ENCODE measurements at regions not wholly inside any gene's neighbourhood (a gene's known extent, or its start where the extent isn't known, plus 50 kb on each side); places are given as distances from the start of the nearest gene placed in this dataset.

- no TSS peak for BruUV-seq (replicated peaks)
- no peak overlapping the region for H3K4me3 ChIP-seq
- ChIA-PET CTCF (no interaction called here), RAD21 (ENCODE audit: unreplicated experiment) (no interaction called here), SMC1A (ENCODE audit: uncharacterized antibody, unreplicated experiment) (interaction anchor here (0.6 to 0.9 kb wide), 3 partner anchors 18 to 99 kb away, joined by 3 to 4 read pairs (median 4); no protein-coding TSS in a partner anchor), POLR2A (no interaction called here)
- no peaks in the 10 kb centered on the region; the same call in 2 of the 3 replicates for H3K9me3 ChIP-seq (replicated peaks; ENCODE audit: control insufficient read depth, insufficient read depth, low read length)
- no peak for ATAC-seq
- H2AFZ ChIP-seq (ENCODE audit: control insufficient read depth, low read depth, low read length): no peak overlapping the region
- FAIRE-seq: no peak
- no peaks in the 10 kb centered on the region for H3K27me3 ChIP-seq (replicated peaks in 1 of 2; ENCODE audit: control insufficient read depth in 2 of 2, insufficient read depth in 2 of 2, low read length in 1 of 2)
- no peak for DNase-seq (ENCODE audit: low read depth, low spot score)
- H3K9ac ChIP-seq (ENCODE audit: control insufficient read depth, insufficient read depth, low read length): no peak overlapping the region
- H3K79me2 ChIP-seq (ENCODE audit: control insufficient read depth, insufficient read depth, low read length): no peaks in the 10 kb centered on the region
- no peak overlapping the region for H3K4me2 ChIP-seq (ENCODE audit: control insufficient read depth, insufficient read depth)
- in situ Hi-C loops (cut with MboI): no loop called here
- H3K36me3 ChIP-seq (ENCODE audit: control insufficient read depth in 2 of 2, insufficient read depth in 2 of 2, low read length in 1 of 2): no peaks in the 10 kb centered on the region
- TF ChIP-seq PML (IDR thresholded peaks at IDR 0.05; ENCODE audit: low read length) (no peak), ASH2L (IDR thresholded peaks at IDR 0.05; ENCODE audit: borderline replicate concordance, low read depth) (no peak), FOXK2 (IDR thresholded peaks at IDR 0.05) (no peak), BCL11A (IDR thresholded peaks at IDR 0.05; ENCODE audit: low read depth, low read length) (no peak), NR2F1 (conservative IDR thresholded peaks at IDR 0.05) (no peak), RCOR1 (conservative IDR thresholded peaks at IDR 0.05; ENCODE audit: low read depth, low read length) (no peak), SMAD5 (IDR thresholded peaks at IDR 0.05; ENCODE audit: low read depth) (no peak), FOXM1 (IDR thresholded peaks at IDR 0.05; ENCODE audit: low read depth, low read length) (no peak), ZNF207 (IDR thresholded peaks at IDR 0.05; ENCODE audit: borderline replicate concordance) (no peak), CEBPB (IDR thresholded peaks at IDR 0.05; ENCODE audit: borderline replicate concordance in 1 of 2, low read depth in 2 of 2, low read length in 2 of 2) (no peak)
- no peak overlapping the region for H3K27ac ChIP-seq (ENCODE audit: control insufficient read depth, insufficient read depth)
- H3K4me1 ChIP-seq (ENCODE audit: control insufficient read depth, insufficient read depth, low read length): no peaks in the 10 kb centered on the region
- intact Hi-C loops (cut with micrococcal nuclease; ENCODE audit: unreplicated experiment): no loop called here
- H4K20me1 ChIP-seq (ENCODE audit: control insufficient read depth, insufficient read depth): no peaks in the 10 kb centered on the region
Measured at GRCh38 chr4:158999166-158999682, 103.7 kb upstream of the RAPGEF2 start.

GRCh38 chr4:158999849-159000248 is 103.0 kb upstream of the RAPGEF2 start:
- POLR2A ChIA-PET: no interaction called here
- BruUV-seq (replicated peaks): no TSS peak
- TF ChIP-seq NBN (IDR thresholded peaks at IDR 0.05): no peak
- no peak for TF ChIP-seq ZBTB33 (IDR thresholded peaks at IDR 0.05)
- TF ChIP-seq ATF7 (IDR thresholded peaks at IDR 0.05; ENCODE audit: low read depth): no peak
- no peak for TF ChIP-seq MYC (IDR thresholded peaks at IDR 0.05; ENCODE audit: insufficient read depth, insufficient read length, insufficient replicate concordance, low read length, severe bottlenecking)
- TF ChIP-seq FOXK2 (IDR thresholded peaks at IDR 0.05): no peak
- no peak for TF ChIP-seq WRNIP1 (IDR thresholded peaks at IDR 0.05; ENCODE audit: borderline replicate concordance, low read depth, low read length)
- no peak for TF ChIP-seq YBX1 (IDR thresholded peaks at IDR 0.05)
- TF ChIP-seq NR2F1 (conservative IDR thresholded peaks at IDR 0.05): no peak
- no peak for TF ChIP-seq SRF (IDR thresholded peaks at IDR 0.05; ENCODE audit: low read depth in 2 of 2, low read length in 2 of 2)
- TF ChIP-seq CHD4 (IDR thresholded peaks at IDR 0.05): no peak
- no peak for TF ChIP-seq TCF3 (IDR thresholded peaks at IDR 0.05; ENCODE audit: borderline replicate concordance, insufficient read depth, low read depth, low read length)
- TF ChIP-seq MTA3 (IDR thresholded peaks at IDR 0.05; ENCODE audit: borderline replicate concordance, low read length): no peak

More at GRCh38 chr4:158999849-159000248, 103.0 kb upstream of the RAPGEF2 start:
- no peak overlapping the region for H3K4me3 ChIP-seq
- FAIRE-seq: no peak
- H3K27me3 ChIP-seq (replicated peaks in 1 of 2; ENCODE audit: control insufficient read depth in 2 of 2, insufficient read depth in 2 of 2, low read length in 1 of 2): no peaks in the 10 kb centered on the region
- no peak overlapping the region for H3K9ac ChIP-seq (ENCODE audit: control insufficient read depth, insufficient read depth, low read length)
- intact Hi-C loops (cut with micrococcal nuclease; ENCODE audit: unreplicated experiment): no loop called here
- no peak overlapping the region for H2AFZ ChIP-seq (ENCODE audit: control insufficient read depth, low read depth, low read length)
- ATAC-seq: no peak
- H3K36me3 ChIP-seq (ENCODE audit: control insufficient read depth in 2 of 2, insufficient read depth in 2 of 2, low read length in 1 of 2): no peaks in the 10 kb centered on the region
- RAD21 ChIA-PET (ENCODE audit: unreplicated experiment): no interaction called here
- DNase-seq (ENCODE audit: low read depth, low spot score): no peak
- H3K27ac ChIP-seq (ENCODE audit: control insufficient read depth, insufficient read depth): no peak overlapping the region
- CTCF ChIA-PET: no interaction called here
- SMC1A ChIA-PET (ENCODE audit: uncharacterized antibody, unreplicated experiment): interaction anchor here (0.6 to 0.9 kb wide), 2 partner anchors 20 to 46 kb away, joined by 3 to 4 read pairs; no protein-coding TSS in a partner anchor
- H3K9me3 ChIP-seq (replicated peaks; ENCODE audit: control insufficient read depth, insufficient read depth, low read length): no peaks in the 10 kb centered on the region; the same call in 2 of the 3 replicates
- in situ Hi-C loops (cut with MboI): no loop called here
- no peaks in the 10 kb centered on the region for H3K4me1 ChIP-seq (ENCODE audit: control insufficient read depth, insufficient read depth, low read length)
- no peaks in the 10 kb centered on the region for H3K79me2 ChIP-seq (ENCODE audit: control insufficient read depth, insufficient read depth, low read length)
- 48% methylated on average over 1 of the region's 1 CpG for WGBS (ENCODE audit: insufficient coverage, insufficient replicate concordance, low lambda C conversion rate, missing lambda C conversion rate)
- no peak overlapping the region for H3K4me2 ChIP-seq (ENCODE audit: control insufficient read depth, insufficient read depth)
- no peaks in the 10 kb centered on the region for H4K20me1 ChIP-seq (ENCODE audit: control insufficient read depth, insufficient read depth)
